Parathyroid adenoma (tissue), 2 donors: ENCODE measurements at regions not wholly inside any gene's neighbourhood (a gene's known extent, or its start where the extent isn't known, plus 50 kb on each side); places are given as distances from the start of the nearest gene placed in this dataset.
"Not testable (repeated sequence)": the region's sequence is repeated elsewhere in the genome, so short reads cannot be mapped to it uniquely, and the experiment has no call there.

Experiments
- H2AFZ ChIP-seq: fragments of 300-600 bp; sonication (generic); one replicate; pipeline ENCODE4 v1.7.0; 2017; ENCODE audit warnings: antibody characterized with exemption, mild to moderate bottlenecking
- H3K27ac ChIP-seq: fragments of 300-600 bp; sonication (generic); one replicate; pipeline ENCODE4 v1.7.0; 2017
- H3K27me3 ChIP-seq: fragments of 300-600 bp; sonication (generic); one replicate; pipeline ENCODE4 v1.7.0; 2017; ENCODE audit warnings: low read length; ENCODE audit not compliant: control insufficient read depth, insufficient read depth
- H3K36me3 ChIP-seq: fragments of 300-600 bp; sonication (generic); one replicate; pipeline ENCODE4 v1.7.0; 2017; ENCODE audit warnings: low read length; ENCODE audit not compliant: control insufficient read depth, insufficient read depth
- H3K4me1 ChIP-seq: fragments of 300-600 bp; sonication (generic); one replicate; pipeline ENCODE4 v1.7.0; 2017; ENCODE audit warnings: control low read depth
- H3K4me2 ChIP-seq: fragments of 300-600 bp; sonication (generic); one replicate; pipeline ENCODE4 v1.7.0; 2017; ENCODE audit warnings: low read length
- H3K4me3 ChIP-seq: fragments of 300-600 bp; sonication (generic); one replicate; pipeline ENCODE4 v1.7.0; 2017; ENCODE audit warnings: low read depth, low read length
- H3K79me2 ChIP-seq: fragments of 300-600 bp; sonication (generic); one replicate; pipeline ENCODE4 v1.7.0; 2017; ENCODE audit warnings: control low read depth
- H3K9ac ChIP-seq: fragments of 300-600 bp; sonication (generic); one replicate; pipeline ENCODE4 v1.7.0; 2017; ENCODE audit warnings: mild to moderate bottlenecking
- H3K9me3 ChIP-seq: fragments of 300-600 bp; sonication (generic); one replicate; pipeline ENCODE4 v1.7.0; 2017; ENCODE audit warnings: low read length; ENCODE audit not compliant: control insufficient read depth
- TF ChIP-seq, protein P1 (sequence below): fragments of 300-600 bp; sonication (generic); IDR thresholded peaks from one replicate; pipeline ENCODE4 v1.7.0; 2017; ENCODE audit warnings: antibody characterized with exemption, mild to moderate bottlenecking
- donor health status: primary hyperparathyroidism.

DNA sequence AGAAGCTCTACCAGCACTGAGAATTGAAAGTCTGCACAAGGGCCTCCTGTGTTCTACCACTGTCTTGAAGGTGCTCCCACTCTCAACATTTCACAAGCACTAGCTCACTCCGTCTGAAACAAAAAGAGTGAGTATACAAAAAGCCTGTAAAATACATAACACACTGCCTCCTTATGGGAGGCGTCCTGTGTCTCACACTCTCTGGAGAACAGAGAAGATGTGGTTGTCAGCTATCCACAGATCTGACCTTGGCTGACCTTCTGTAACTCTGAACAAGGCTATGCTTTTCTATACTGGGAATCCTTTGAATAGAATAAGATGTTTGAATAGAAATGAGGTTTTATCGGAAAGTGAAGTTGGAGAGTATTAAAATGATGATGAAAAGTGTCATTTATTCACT lies 171.3 kb upstream of the TMEM45B start:
- no peaks in the 10 kb centered on the region for H3K79me2 ChIP-seq
- TF ChIP-seq, protein P1, sequence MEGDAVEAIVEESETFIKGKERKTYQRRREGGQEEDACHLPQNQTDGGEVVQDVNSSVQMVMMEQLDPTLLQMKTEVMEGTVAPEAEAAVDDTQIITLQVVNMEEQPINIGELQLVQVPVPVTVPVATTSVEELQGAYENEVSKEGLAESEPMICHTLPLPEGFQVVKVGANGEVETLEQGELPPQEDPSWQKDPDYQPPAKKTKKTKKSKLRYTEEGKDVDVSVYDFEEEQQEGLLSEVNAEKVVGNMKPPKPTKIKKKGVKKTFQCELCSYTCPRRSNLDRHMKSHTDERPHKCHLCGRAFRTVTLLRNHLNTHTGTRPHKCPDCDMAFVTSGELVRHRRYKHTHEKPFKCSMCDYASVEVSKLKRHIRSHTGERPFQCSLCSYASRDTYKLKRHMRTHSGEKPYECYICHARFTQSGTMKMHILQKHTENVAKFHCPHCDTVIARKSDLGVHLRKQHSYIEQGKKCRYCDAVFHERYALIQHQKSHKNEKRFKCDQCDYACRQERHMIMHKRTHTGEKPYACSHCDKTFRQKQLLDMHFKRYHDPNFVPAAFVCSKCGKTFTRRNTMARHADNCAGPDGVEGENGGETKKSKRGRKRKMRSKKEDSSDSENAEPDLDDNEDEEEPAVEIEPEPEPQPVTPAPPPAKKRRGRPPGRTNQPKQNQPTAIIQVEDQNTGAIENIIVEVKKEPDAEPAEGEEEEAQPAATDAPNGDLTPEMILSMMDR = no peak
- H3K9me3 ChIP-seq = no peaks in the 10 kb centered on the region
- H3K36me3 ChIP-seq = no peaks in the 10 kb centered on the region
- no peak overlapping the region for H2AFZ ChIP-seq
- H3K9ac ChIP-seq = no peak overlapping the region
- H3K27me3 ChIP-seq = no peaks in the 10 kb centered on the region
- no peaks in the 10 kb centered on the region for H3K4me1 ChIP-seq
- no peak overlapping the region for H3K27ac ChIP-seq
- no peak overlapping the region for H3K4me3 ChIP-seq
- H3K4me2 ChIP-seq = no peak overlapping the region

DNA sequence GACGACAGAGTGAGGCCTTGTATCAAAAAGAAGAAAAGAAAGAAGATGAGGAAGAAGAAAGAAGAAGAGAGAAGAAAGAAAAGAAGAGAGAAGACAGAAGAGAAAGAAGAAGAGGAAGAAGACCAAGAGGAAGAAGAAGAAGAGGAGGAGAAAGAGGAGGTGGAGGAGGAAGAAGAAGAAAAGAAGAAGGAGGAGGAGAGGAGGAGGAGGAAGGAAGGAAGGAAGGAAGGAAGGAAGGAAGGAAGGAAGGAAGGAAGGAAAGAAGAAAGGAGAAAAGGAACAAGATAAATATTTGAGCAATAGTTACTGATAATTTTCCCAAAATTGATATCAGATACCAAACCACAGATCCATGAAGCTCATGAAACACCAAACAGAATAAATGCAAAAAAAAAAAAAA lies 169.7 kb upstream of the TMEM45B start:
- no peak overlapping the region for H3K9ac ChIP-seq
- no peaks in the 10 kb centered on the region for H3K79me2 ChIP-seq
- no peaks in the 10 kb centered on the region for H3K36me3 ChIP-seq
- TF ChIP-seq, protein P1 = no peak
- H3K27me3 ChIP-seq = no peaks in the 10 kb centered on the region
- no peak overlapping the region for H3K4me3 ChIP-seq
- no peak overlapping the region for H3K4me2 ChIP-seq
- no peaks in the 10 kb centered on the region for H3K9me3 ChIP-seq
- H2AFZ ChIP-seq = no peak overlapping the region
- H3K4me1 ChIP-seq = no peaks in the 10 kb centered on the region
- H3K27ac ChIP-seq = no peak overlapping the region

DNA sequence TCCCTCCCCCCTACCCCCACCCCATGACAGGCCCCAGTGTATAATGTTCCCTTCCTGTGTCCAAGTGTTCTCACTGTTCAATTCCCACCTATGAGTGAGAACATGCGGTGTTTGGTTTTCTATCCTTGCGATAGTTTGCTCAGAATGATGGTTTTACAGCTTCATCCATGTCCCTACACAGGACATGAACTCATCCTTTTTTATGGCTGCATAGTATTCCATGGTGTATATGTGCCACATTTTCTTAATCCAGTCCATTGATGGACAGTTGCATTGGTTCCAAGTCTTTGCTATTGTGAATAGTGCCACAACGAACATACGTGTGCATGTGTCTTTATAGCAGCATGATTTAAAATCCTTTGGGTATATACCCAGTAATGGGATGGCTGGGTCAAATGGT lies 165.6 kb upstream of the TMEM45B start:
- not testable (repeated sequence) for H3K79me2 ChIP-seq, H3K4me1 ChIP-seq, H3K4me2 ChIP-seq, H3K27me3 ChIP-seq, H3K9me3 ChIP-seq, H3K36me3 ChIP-seq, H3K9ac ChIP-seq, H3K27ac ChIP-seq, H3K4me3 ChIP-seq, H2AFZ ChIP-seq

DNA sequence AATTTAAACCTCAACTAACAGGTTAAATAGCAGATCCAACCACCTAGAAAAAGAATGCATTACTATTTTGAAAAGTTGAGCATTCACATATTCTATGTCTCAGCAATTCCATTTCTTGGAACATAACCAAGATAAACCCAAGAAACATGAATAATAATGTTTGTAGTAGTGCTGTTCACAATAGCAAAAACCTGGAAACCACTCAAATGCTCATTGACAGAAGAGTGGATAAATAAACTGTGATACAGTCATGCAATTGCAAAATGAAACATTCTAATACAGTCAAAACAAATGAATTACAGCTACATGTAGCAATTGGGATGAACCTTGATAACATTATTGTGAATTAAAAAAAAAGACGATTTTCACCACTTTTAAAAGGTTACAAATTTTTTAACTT lies 162.8 kb upstream of the TMEM45B start:
- Histone ChIP-seq H3K4me3 (no peak overlapping the region), H3K27ac (no peak overlapping the region), H3K4me2 (no peak overlapping the region), H3K27me3 (no peaks in the 10 kb centered on the region), H3K9ac (no peak overlapping the region), H3K9me3 (no peaks in the 10 kb centered on the region), H3K36me3 (no peaks in the 10 kb centered on the region), H3K79me2 (no peaks in the 10 kb centered on the region), H3K4me1 (no peaks in the 10 kb centered on the region), H2AFZ (no peak overlapping the region)
- TF ChIP-seq, protein P1 = no peak

DNA sequence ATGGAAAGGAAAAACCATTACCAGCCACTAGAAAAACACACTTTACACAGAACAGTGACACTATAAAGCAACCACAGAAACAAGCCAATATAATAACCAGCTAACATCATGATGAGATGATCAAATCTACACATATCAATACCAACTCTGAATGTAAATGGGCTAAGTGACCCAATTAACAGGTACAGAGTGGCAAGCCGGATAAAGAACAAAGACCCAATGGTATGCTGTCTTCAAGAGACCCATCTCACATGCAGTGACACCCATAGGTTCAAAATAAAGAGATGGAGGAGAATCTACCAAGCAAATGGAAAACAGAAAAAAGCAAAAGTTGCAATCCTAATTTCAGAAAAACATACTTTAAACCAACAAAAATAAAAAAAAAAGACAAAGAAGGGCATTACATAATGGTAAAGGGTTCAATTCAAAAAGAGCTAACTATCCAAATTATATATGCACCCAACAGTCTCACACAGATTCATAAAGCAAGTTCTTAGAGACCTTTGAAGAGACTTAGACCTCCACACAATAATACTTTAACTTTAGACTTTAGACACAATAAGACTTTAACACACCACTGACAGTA lies 160.3 kb upstream of the TMEM45B start:
- no peaks in the 10 kb centered on the region for H3K79me2 ChIP-seq
- no peaks in the 10 kb centered on the region for H3K9me3 ChIP-seq
- no peak overlapping the region for H3K4me3 ChIP-seq
- TF ChIP-seq, protein P1 = no peak
- H3K9ac ChIP-seq = no peak overlapping the region
- no peak overlapping the region for H3K4me2 ChIP-seq
- H2AFZ ChIP-seq = no peak overlapping the region
- no peaks in the 10 kb centered on the region for H3K36me3 ChIP-seq
- H3K27me3 ChIP-seq = no peaks in the 10 kb centered on the region
- H3K4me1 ChIP-seq = no peaks in the 10 kb centered on the region
- no peak overlapping the region for H3K27ac ChIP-seq
